ENCODE measurements at regions not wholly inside any gene's neighbourhood (a gene's known extent, or its start where the extent isn't known, plus 50 kb on each side); places are given as distances from the start of the nearest gene placed in this dataset.

GRCh38 chr16:64019339-64019738, 1102.5 kb downstream of the CDH11 start:
- TF ChIP-seq POLR2A (IDR thresholded peaks at IDR 0.05; ENCODE audit: extremely low read depth, insufficient read length) (no peak), MYC (IDR thresholded peaks at IDR 0.05; ENCODE audit: low read depth, low read length) (no peak)
- TF ChIP-seq, protein P1, sequence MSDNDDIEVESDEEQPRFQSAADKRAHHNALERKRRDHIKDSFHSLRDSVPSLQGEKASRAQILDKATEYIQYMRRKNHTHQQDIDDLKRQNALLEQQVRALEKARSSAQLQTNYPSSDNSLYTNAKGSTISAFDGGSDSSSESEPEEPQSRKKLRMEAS (IDR thresholded peaks at IDR 0.05; ENCODE audit: low read depth, low read length), result no peak
- TF ChIP-seq, protein P2, sequence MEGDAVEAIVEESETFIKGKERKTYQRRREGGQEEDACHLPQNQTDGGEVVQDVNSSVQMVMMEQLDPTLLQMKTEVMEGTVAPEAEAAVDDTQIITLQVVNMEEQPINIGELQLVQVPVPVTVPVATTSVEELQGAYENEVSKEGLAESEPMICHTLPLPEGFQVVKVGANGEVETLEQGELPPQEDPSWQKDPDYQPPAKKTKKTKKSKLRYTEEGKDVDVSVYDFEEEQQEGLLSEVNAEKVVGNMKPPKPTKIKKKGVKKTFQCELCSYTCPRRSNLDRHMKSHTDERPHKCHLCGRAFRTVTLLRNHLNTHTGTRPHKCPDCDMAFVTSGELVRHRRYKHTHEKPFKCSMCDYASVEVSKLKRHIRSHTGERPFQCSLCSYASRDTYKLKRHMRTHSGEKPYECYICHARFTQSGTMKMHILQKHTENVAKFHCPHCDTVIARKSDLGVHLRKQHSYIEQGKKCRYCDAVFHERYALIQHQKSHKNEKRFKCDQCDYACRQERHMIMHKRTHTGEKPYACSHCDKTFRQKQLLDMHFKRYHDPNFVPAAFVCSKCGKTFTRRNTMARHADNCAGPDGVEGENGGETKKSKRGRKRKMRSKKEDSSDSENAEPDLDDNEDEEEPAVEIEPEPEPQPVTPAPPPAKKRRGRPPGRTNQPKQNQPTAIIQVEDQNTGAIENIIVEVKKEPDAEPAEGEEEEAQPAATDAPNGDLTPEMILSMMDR (IDR thresholded peaks at IDR 0.05; ENCODE audit: low read depth, low read length), result no peak
- no peak overlapping the region for H3K4me3 ChIP-seq (ENCODE audit: low read depth, low read length)
- DNase-seq (ENCODE audit: low read depth), result no peak

DNA sequence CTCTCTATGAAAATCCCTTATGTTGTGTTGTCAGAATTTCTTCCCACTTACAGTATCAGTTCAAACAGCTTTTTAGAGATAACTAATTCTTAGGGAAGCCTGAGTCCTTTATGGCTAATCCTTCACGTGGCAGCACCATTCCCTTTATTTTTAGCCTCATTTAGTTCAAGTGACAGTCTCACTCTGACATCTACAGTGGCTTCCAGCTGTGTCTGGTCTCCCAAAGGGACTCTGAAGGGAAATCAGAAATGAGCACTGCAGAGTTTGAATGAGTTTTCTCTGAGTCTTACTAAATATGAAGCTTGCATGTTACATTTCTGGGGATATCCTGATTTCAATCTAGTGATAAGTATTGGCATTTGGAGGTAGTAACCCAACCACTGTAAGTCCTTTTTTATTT, 1104.1 kb downstream of the CDH11 start:
- TF ChIP-seq, protein P1 (IDR thresholded peaks at IDR 0.05; ENCODE audit: low read depth, low read length), result no peak
- TF ChIP-seq, protein P2 (IDR thresholded peaks at IDR 0.05; ENCODE audit: low read depth, low read length), result no peak
- TF ChIP-seq POLR2A (IDR thresholded peaks at IDR 0.05; ENCODE audit: extremely low read depth, insufficient read length) (no peak), MYC (IDR thresholded peaks at IDR 0.05; ENCODE audit: low read depth, low read length) (no peak)

DNA sequence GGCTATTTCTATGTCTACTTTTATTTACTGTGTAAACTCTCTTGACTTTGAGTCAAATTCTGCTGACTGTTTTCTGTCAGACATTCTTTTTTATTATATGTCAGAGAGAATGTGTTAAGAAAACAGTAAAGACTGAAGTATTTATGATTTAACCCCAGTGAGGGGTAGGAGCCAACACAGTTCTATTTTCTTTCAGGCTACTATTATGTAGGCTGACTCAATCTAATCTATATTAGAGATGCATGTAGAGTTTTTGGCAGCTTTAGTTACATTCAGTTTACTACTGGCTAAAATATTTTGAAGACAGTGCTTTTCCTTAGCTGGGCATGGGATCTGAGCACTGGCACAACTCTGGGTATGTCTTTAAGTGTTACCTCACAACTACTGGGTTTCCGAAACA, 1108.0 kb downstream of the CDH11 start:
- H3K4me3 ChIP-seq (ENCODE audit: low read depth, low read length), result no peak overlapping the region
- no peak for DNase-seq (ENCODE audit: low read depth)
- TF ChIP-seq POLR2A (IDR thresholded peaks at IDR 0.05; ENCODE audit: extremely low read depth, insufficient read length) (no peak), MYC (IDR thresholded peaks at IDR 0.05; ENCODE audit: low read depth, low read length) (no peak)
- TF ChIP-seq, protein P2 (IDR thresholded peaks at IDR 0.05; ENCODE audit: low read depth, low read length), result no peak
- TF ChIP-seq, protein P1 (IDR thresholded peaks at IDR 0.05; ENCODE audit: low read depth, low read length), result no peak

More for the DNA sequence above, 1104.1 kb downstream of the CDH11 start:
- no peak for DNase-seq (ENCODE audit: low read depth)
- no peak overlapping the region for H3K4me3 ChIP-seq (ENCODE audit: low read depth, low read length)

- TF ChIP-seq POLR2A (IDR thresholded peaks at IDR 0.05; ENCODE audit: extremely low read depth, insufficient read length) (no peak), MYC (IDR thresholded peaks at IDR 0.05; ENCODE audit: low read depth, low read length) (no peak)
- TF ChIP-seq, protein P1 (IDR thresholded peaks at IDR 0.05; ENCODE audit: low read depth, low read length), result no peak
- TF ChIP-seq, protein P2 (IDR thresholded peaks at IDR 0.05; ENCODE audit: low read depth, low read length), result no peak
- H3K4me3 ChIP-seq (ENCODE audit: low read depth, low read length), result no peak overlapping the region
- no peak for DNase-seq (ENCODE audit: low read depth)
Observed at GRCh38 chr16:64012166-64012565, 1109.7 kb downstream of the CDH11 start.

GRCh38 chr16:64011650-64012049, 1110.2 kb downstream of the CDH11 start:
- no peak overlapping the region for H3K4me3 ChIP-seq (ENCODE audit: low read depth, low read length)
- TF ChIP-seq, protein P1 (IDR thresholded peaks at IDR 0.05; ENCODE audit: low read depth, low read length), result no peak
- TF ChIP-seq, protein P2 (IDR thresholded peaks at IDR 0.05; ENCODE audit: low read depth, low read length), result no peak
- TF ChIP-seq MYC (IDR thresholded peaks at IDR 0.05; ENCODE audit: low read depth, low read length) (no peak), POLR2A (IDR thresholded peaks at IDR 0.05; ENCODE audit: extremely low read depth, insufficient read length) (no peak)
- no peak for DNase-seq (ENCODE audit: low read depth)
